PC-3 (cell line): ENCODE measurements at regions not wholly inside any gene's neighbourhood (a gene's known extent, or its start where the extent isn't known, plus 50 kb on each side); places are given as distances from the start of the nearest gene placed in this dataset.

Experiments
- ATAC-seq: fragments of 200-7000 bp; cut with Tn5 transposase; 2 replicates; pipeline ENCODE4 v1.9.1; 2020; ENCODE audit warnings: mild to moderate bottlenecking, moderate library complexity
- BruUV-seq: library from RNA; stranded (reverse); fragments of 400-500 nt; replicated peaks from 2 replicates; lab custom pipeline; 2021; lab: Mats Ljungman, UMichigan
- CTCF ChIA-PET: fragments of 300-600 bp; sonication (Branson Sonifier 250); formaldehyde crosslinking; loops from one replicate; lab custom pipeline; 2022; ENCODE audit warnings: antibody characterized with exemption; lab: Charles Lee
- POLR2A ChIA-PET: fragments of 300-600 bp; sonication (Branson Sonifier 250); formaldehyde crosslinking; loops from one replicate; lab custom pipeline; 2022; ENCODE audit warnings: antibody characterized with exemption; ENCODE audit not compliant: unreplicated experiment; lab: Charles Lee
- DNase-seq: peaks from one replicate; pipeline ENCODE4 v3.0.0-alpha.2; 2015
- H2AFZ ChIP-seq: fragments of 300-600 bp; sonication (generic); 2 replicates; pipeline ENCODE4 v1.6.0; 2016; ENCODE audit warnings: antibody characterized with exemption, low read length
- H3F3A ChIP-seq: fragments of 300-600 bp; sonication (generic); one replicate; pipeline ENCODE4 v1.6.0; 2017; ENCODE audit warnings: antibody characterized with exemption, low read length, control low read depth, mild to moderate bottlenecking; ENCODE audit not compliant: unreplicated experiment
- H3K27ac ChIP-seq: fragments of 300-600 bp; sonication (generic); 2 replicates; pipeline ENCODE4 v1.5.1; 2016; ENCODE audit warnings: mild to moderate bottlenecking, low read length
- H3K27me3 ChIP-seq: fragments of 300-600 bp; sonication (generic); 2 replicates; pipeline ENCODE4 v1.6.1; 2016; ENCODE audit warnings: low read length, mixed read lengths
- H3K36me3 ChIP-seq: fragments of 300-600 bp; sonication (generic); 2 replicates; pipeline ENCODE4 v1.6.1; 2016; ENCODE audit warnings: low read depth, mixed run types, low read length, mixed read lengths
- H3K4me1 ChIP-seq: fragments of 300-600 bp; sonication (generic); 2 replicates; pipeline ENCODE4 v1.5.1; 2016; ENCODE audit warnings: low read length; ENCODE audit not compliant: insufficient read depth
- H3K4me2 ChIP-seq: fragments of 300-600 bp; sonication (generic); 2 replicates; pipeline ENCODE4 v1.6.0; 2016; ENCODE audit warnings: low read length
- H3K4me3 ChIP-seq: fragments of 300-600 bp; sonication (generic); 2 replicates; pipeline ENCODE4 v1.5.1; 2016; ENCODE audit warnings: mild to moderate bottlenecking, low read length, mixed read lengths
- H3K79me2 ChIP-seq: fragments of 300-600 bp; sonication (generic); 2 replicates; pipeline ENCODE4 v1.6.1; 2017; ENCODE audit warnings: low read length, mixed read lengths
- H3K9ac ChIP-seq: fragments of 300-600 bp; sonication (generic); 2 replicates; pipeline ENCODE4 v1.6.0; 2016; ENCODE audit warnings: mild to moderate bottlenecking, low read length
- H3K9me2 ChIP-seq: fragments of 300-600 bp; sonication (generic); replicated peaks from 2 replicates; pipeline ENCODE4 v1.6.1; 2016; ENCODE audit warnings: mixed run types, low read length, mixed read lengths
- H3K9me3 ChIP-seq: fragments of 300-600 bp; sonication (generic); 2 replicates; pipeline ENCODE4 v1.6.1; 2016; ENCODE audit warnings: low read length, mixed read lengths
- H4K20me1 ChIP-seq: fragments of 300-600 bp; sonication (generic); 2 replicates; pipeline ENCODE4 v1.6.1; 2016; ENCODE audit warnings: low read length, mixed read lengths
- EZH2 ChIP-seq: fragments of 300-600 bp; sonication (generic); IDR thresholded peaks from one replicate; pipeline ENCODE4 v1.6.1; 2017; ENCODE audit warnings: antibody characterized with exemption, mild to moderate bottlenecking, low read length; ENCODE audit not compliant: unreplicated experiment
- EZH2phosphoT487 ChIP-seq: fragments of 300-600 bp; sonication (generic); IDR thresholded peaks from 2 replicates; pipeline ENCODE4 v1.6.1; 2018; ENCODE audit warnings: mild to moderate bottlenecking, antibody characterized with exemption, low read length, borderline replicate concordance
- intact Hi-C: fragments of 100-400 bp; cut with micrococcal nuclease; formaldehyde crosslinking; loops from 2 replicates; pipeline ENCODE4 v1.9.0; 2023
- TF ChIP-seq, protein P1 (sequence below): fragments of 300-600 bp; sonication (generic); conservative IDR thresholded peaks from 2 replicates; pipeline ENCODE4 v1.5.1; 2017; ENCODE audit warnings: antibody characterized with exemption, low read depth, mild to moderate bottlenecking, low read length

DNA sequence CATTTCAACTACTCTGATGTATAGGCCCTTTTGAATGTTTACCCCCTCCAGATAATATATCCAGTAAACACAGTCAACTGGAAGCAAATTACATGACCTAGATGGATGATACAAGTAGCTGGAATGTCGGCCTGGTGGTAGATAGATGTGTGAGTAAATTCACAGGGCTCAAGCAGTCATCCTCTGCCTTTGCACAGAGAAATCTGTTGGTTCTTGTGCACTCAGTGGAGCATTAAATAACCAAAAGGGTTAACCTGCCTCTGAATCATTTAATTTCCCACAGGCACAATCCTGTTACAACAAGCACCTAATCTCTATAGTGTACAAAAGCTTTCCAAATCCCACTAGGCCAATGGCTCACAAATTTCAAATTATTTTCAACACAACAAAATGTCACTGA is 668.3 kb downstream of the DNAH5 start:
- CTCF ChIA-PET, result no interaction called here

DNA sequence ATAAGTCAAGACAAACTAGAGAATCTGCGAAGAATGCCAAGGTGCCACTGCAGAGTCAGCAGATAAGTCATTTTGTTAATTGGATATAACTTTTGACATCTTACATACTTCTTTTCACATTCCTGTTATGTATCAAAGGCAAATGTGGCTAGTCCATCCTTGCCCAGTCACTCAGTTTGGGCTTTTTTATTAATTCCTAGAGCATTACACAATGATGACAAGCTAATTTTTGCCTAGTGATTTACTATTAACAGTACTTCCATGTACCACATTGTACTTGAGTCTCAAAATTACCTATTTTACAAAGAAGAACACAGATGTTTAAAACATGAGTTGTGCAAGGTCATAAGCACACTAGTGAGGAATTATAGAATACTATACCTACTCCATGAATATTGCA is 680.8 kb downstream of the DNAH5 start:
- intact Hi-C loops, result no loop called here
- no TSS peak for BruUV-seq
- Histone ChIP-seq H3K9ac (no peak overlapping the region), H3K27me3 (no peaks in the 10 kb centered on the region), H3K27ac (no peak overlapping the region), H3F3A (no peaks in the 10 kb centered on the region), H3K36me3 (no peaks in the 10 kb centered on the region), H3K79me2 (no peaks in the 10 kb centered on the region), H3K9me2 (no peaks in the 10 kb centered on the region), H3K4me2 (no peak overlapping the region), H3K4me3 (no peak overlapping the region), H3K4me1 (no peaks in the 10 kb centered on the region), H4K20me1 (no peaks in the 10 kb centered on the region), H3K9me3 (no peaks in the 10 kb centered on the region), H2AFZ (no peak overlapping the region)
- TF ChIP-seq EZH2phosphoT487, result no peak
- DNase-seq (no peak), ATAC-seq (no peak)
- ChIA-PET POLR2A (no interaction called here), CTCF (no interaction called here)

More for the DNA sequence above, 668.3 kb downstream of the DNAH5 start:
- no peak overlapping the region for H3K4me3 ChIP-seq
- no peak overlapping the region for H3K4me2 ChIP-seq
- H3K9ac ChIP-seq, result no peak overlapping the region
- H3K79me2 ChIP-seq, result no peaks in the 10 kb centered on the region
- no TSS peak for BruUV-seq
- no peaks in the 10 kb centered on the region for H3K36me3 ChIP-seq
- POLR2A ChIA-PET, result no interaction called here
- H3K9me2 ChIP-seq, result no peaks in the 10 kb centered on the region
- no peaks in the 10 kb centered on the region for H3F3A ChIP-seq
- no peaks in the 10 kb centered on the region for H4K20me1 ChIP-seq
- ATAC-seq, result no peak
- H2AFZ ChIP-seq, result no peak overlapping the region
- DNase-seq, result peak; percentile 38
- H3K9me3 ChIP-seq, result no peaks in the 10 kb centered on the region
- intact Hi-C loops, result no loop called here
- no peaks in the 10 kb centered on the region for H3K4me1 ChIP-seq
- no peaks in the 10 kb centered on the region for H3K27me3 ChIP-seq
- TF ChIP-seq EZH2phosphoT487, result no peak
- TF ChIP-seq, protein P1, sequence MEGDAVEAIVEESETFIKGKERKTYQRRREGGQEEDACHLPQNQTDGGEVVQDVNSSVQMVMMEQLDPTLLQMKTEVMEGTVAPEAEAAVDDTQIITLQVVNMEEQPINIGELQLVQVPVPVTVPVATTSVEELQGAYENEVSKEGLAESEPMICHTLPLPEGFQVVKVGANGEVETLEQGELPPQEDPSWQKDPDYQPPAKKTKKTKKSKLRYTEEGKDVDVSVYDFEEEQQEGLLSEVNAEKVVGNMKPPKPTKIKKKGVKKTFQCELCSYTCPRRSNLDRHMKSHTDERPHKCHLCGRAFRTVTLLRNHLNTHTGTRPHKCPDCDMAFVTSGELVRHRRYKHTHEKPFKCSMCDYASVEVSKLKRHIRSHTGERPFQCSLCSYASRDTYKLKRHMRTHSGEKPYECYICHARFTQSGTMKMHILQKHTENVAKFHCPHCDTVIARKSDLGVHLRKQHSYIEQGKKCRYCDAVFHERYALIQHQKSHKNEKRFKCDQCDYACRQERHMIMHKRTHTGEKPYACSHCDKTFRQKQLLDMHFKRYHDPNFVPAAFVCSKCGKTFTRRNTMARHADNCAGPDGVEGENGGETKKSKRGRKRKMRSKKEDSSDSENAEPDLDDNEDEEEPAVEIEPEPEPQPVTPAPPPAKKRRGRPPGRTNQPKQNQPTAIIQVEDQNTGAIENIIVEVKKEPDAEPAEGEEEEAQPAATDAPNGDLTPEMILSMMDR, result no peak
- no peak for TF ChIP-seq EZH2
- no peak overlapping the region for H3K27ac ChIP-seq

DNA sequence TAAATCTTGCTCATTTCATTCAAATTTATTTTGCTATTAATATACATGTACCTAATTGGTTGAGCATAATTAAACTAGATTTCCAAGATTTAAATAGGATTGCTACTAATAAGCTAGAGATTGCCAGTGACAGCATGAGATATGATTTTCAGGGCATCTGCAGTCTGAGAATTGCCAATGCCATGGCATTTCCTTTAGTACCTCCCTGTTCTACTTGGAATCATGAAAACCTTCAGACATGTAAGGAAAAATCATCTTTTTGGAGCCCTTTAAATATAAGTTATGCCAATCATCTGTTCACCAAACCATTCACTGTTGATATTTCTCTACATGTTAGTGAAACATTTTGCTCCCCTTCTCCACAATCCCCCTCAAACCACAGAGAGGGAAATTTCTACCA is 691.4 kb downstream of the DNAH5 start:
- BruUV-seq, result no TSS peak
- Histone ChIP-seq H3K79me2 (no peaks in the 10 kb centered on the region), H4K20me1 (no peaks in the 10 kb centered on the region), H3K4me1 (peaks cover 16% of the 10 kb centered on the region), H3K27me3 (no peaks in the 10 kb centered on the region), H3K4me3 (no peak overlapping the region), H3K9ac (no peak overlapping the region), H3K4me2 (no peak overlapping the region), H3K27ac (no peak overlapping the region), H3K36me3 (no peaks in the 10 kb centered on the region), H2AFZ (no peak overlapping the region), H3K9me3 (no peaks in the 10 kb centered on the region), H3K9me2 (no peaks in the 10 kb centered on the region), H3F3A (peaks cover 5% of the 10 kb centered on the region)
- intact Hi-C loops, result no loop called here
- TF ChIP-seq EZH2phosphoT487, result no peak
- TF ChIP-seq EZH2, result no peak
- TF ChIP-seq, protein P1, result no peak
- POLR2A ChIA-PET, result no interaction called here
- no peak for ATAC-seq
- no peak for DNase-seq
- CTCF ChIA-PET, result no interaction called here
